NCI-H128 (cell line): ENCODE measurements at regions not wholly inside any gene's neighbourhood (a gene's known extent, or its start where the extent isn't known, plus 50 kb on each side); places are given as distances from the start of the nearest gene placed in this dataset.

Experiments used
- DNase-seq: peaks from one replicate; lab custom pipeline; 2025; ENCODE audit not compliant: unreplicated experiment; lab: John Stamatoyannopoulos, UW

GRCh38 chr1:87268111-87268510 lies 60.6 kb upstream of the LMO4 start:
- no peak for DNase-seq

- no peak for DNase-seq
Measured at GRCh38 chr1:87269921-87270320, 58.8 kb upstream of the LMO4 start.

GRCh38 chr1:87273291-87273690 lies 55.4 kb upstream of the LMO4 start:
- no peak for DNase-seq

GRCh38 chr1:87274851-87275250 lies 53.8 kb upstream of the LMO4 start:
- no peak for DNase-seq

- DNase-seq: no peak
Measured at GRCh38 chr1:87278825-87279535, 49.7 kb upstream of the LMO4 start.
